GM19397 (cell line): ENCODE measurements at regions not wholly inside any gene's neighbourhood (a gene's known extent, or its start where the extent isn't known, plus 50 kb on each side); places are given as distances from the start of the nearest gene placed in this dataset.

Experiments used
- ATAC-seq: cut with Tn5 transposase; IDR thresholded peaks from one replicate; pipeline ENCODE4 v1.9.1; 2021; ENCODE audit warnings: mild to moderate bottlenecking, moderate library complexity; ENCODE audit not compliant: unreplicated experiment

DNA sequence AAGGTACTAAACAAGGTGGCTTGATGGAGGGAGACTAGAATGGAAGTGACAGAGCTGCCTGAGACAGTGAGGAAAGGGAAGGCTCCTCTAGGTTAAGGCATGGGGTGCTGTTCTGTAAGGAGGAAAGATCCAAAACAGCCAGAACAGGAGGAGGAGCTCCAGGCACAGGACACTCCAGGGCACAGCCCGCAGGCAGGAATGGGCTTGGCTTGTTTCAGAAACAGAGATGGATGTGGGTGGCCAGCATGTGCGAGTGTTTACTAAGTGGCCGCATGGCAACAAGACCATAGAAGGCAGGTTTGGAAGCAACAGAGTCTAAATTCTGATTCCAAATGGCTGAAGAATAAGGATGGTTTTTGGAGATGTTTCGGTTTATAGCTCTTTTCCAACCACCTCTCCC, 889.1 kb downstream of the AACS start:
- ATAC-seq: no peak

DNA sequence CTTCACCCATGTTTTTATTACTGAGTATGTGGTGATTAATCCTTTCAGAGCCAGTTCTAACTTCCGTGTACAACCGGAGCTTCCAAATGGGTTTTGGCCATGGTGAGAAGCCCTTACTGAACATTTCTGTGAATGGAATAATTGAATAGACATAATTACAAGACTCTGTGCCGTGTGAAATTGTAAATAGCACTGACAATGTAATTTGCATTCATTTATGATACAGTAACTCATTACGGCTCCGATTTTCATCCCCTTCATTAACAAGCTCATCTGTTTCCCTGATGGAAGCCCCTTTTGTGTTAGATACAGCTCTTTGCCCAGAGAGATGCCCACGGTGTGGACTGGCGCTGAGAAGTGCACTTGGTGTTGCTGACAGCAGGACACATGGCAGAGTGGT, 891.0 kb downstream of the AACS start:
- ATAC-seq: no peak

GRCh38 chr12:125966641-125967040, 901.4 kb downstream of the AACS start:
- ATAC-seq: no peak

GRCh38 chr12:125968413-125968812, 903.2 kb downstream of the AACS start:
- no peak for ATAC-seq

DNA sequence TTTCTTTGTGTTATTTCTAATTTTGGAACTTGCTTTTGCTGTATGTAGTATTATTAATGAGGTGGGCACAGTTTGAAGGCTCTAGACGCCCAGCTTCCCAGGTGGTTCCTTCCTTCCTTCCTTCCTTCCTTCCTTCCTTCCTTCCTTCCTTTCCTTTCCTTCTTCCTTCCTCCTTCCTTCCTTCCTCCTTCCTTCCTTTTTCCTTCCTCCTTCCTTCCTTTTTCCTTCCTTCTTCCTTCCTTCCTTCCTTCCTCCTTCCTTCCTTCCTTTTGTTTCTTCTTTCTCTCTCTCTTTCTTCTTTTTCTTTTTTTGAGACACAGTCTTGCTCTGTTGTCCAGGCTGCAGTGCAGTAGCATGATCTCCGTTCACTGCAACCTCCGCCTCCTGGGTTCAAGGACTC, 906.7 kb downstream of the AACS start:
- ATAC-seq: no peak

DNA sequence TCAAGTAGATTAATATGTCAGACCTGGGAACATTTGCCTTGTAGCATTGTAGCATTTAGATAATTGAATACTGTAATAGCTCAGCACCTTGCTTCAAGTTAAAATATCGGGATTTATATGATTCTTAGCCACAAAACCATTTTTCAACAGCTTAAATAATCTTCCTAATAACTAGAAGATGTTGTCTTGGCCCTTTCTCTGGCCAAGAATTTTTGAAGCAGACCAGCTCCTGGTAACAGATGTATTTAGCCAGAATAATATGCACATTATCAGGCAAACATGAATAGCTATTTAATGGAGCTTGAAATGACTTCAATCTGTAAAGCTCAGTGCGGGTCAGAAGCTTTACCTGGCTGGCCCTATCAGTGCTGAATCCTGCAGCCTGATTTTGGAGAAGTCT, 913.1 kb downstream of the AACS start:
- ATAC-seq: no peak

DNA sequence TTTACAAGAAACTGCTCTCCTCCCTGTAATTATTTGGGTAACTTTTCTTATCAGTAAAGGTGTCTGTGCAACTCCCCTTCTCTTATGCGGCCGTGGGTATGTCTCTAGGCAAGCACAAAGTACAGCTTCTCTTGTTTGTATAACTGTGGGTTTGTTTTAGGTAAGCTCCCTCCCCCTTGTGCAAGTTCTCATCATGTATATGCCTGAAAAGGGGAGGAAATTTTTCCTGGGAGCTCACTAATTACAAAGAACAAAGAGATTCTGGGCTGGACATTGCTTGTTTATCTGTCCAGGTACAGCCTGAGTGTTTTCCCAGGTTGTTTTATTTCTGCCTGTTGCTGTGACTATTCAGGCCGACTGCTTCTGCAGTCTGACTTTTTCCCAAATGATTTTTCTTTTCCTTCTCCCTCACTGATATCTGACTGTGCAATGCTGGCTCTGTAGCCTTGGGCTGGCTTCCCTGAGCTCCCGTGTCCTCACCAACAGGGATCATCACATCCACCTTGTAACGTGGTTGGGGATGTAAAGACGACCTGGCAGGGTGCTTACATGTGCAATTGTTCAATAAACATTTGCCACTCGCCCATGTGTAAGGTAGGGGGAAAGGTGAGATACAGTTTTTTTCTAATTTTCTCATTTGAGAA, 916.5 kb downstream of the AACS start:
- no peak for ATAC-seq

- ATAC-seq: no peak
Measured at GRCh38 chr12:125983094-125983783, 918.0 kb downstream of the AACS start.

DNA sequence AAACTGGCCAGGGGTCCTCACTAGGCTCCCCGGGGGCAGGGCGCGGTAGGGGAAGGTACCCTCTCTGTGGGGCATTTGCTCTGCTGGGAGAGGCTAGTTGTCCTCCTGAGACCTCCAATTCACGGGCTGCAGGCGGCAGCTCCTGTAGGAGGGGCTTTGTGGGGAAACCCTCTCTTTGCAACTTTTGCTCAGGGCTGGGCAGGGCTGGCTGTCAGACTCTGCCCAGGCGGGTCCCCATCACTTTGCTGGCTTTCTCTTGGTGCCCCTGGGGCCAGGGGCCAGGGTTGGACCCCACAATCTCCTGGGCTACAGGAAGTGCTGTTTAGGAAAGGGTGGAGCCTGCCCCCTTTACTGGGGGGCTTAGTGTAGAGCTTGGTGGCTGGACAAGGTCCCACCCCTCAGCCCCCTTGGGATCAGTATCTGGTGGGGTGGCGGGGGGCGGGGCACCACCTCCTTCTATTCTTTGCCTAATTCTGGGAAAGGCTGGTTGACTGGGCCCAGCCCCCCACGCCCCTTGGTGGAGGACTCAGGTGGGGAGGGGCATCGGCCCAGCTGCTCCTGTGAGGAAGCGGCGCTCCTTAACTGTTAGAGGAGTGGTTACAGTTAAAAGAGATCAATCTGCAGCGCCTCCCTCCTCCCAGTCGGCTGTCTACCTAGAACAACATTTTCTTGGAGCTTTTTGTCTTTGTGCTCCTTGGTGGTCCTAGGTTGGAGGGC, 918.7 kb downstream of the AACS start:
- ATAC-seq: no peak

GRCh38 chr12:125988545-125988944, 923.3 kb downstream of the AACS start:
- ATAC-seq: no peak

DNA sequence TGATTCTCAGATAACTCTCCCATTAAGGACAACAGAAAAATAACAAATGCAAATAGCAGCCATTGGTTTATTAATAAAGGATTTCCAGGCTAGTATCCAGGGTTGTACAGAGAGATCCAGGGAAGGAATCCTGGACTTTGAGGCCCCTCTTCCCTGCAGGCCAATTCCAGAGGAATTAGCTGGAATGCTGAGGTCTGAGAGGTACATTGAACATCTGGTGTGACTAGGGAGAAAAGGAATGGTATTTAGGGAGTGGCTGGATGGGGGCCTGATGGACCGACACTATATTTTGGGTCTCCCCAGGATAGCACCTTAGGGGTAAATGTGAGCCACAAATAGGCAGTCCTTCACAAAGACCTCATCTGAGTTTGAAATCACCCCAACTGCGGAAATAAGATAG, 924.5 kb downstream of the AACS start:
- no peak for ATAC-seq

DNA sequence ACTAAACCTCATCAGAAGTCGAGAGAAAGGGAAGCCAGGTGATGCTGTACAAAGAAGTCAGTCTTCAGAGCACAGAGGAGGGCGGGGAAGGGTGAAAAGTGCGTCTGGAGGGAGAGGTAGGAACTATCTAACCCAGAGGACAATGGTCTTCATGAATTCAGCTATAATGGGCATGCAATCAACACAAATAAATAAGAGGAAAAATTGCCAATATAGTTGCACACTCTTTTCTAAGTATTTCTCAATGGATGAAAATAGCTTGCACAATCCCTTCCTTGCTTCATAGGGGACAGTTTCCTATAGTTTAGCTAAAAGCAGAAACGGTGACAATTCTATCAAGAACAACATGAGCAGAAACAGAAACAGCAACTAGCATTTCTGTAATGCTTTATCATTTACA, 931.2 kb downstream of the AACS start:
- no peak for ATAC-seq

GRCh38 chr12:125999628-126000027, 934.4 kb downstream of the AACS start:
- no peak for ATAC-seq

DNA sequence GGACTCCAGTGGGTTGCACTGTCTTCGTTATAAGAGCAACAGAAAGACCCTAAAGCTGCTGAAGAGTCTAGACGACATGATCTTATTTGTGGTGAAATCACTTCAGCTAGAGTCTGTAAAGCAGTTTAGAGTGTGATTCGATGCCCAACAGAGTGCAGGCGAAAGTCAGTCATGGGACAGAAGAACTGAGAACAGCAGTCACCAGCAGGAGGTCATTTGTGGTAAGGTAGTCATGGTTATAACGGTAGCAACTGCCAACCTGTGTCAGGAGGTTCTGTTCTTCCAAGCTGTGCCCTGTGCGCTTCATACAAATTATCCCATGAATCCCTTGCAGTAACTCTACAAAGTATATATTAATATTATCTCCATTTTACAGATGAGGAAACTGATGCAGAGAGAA, 954.1 kb downstream of the AACS start:
- no peak for ATAC-seq

DNA sequence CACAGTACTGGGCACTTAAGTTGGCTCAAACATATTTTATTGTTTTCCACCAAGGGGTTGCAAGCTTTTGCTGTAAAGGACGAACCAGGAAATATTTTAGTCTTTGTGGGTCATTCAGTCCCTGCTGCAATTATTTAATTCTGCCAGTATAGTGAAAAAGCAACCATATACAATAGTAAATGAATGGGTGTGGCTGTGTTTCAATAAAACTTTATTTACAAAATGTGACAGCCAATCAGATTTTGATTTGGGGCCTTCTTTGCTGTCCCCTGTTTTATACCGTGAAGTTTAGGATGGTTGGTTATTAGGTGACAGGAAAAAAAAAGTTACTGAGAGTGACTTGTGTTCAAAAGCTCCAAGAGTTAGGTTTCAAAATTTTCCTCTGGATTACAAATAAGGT, 956.4 kb downstream of the AACS start:
- no peak for ATAC-seq

DNA sequence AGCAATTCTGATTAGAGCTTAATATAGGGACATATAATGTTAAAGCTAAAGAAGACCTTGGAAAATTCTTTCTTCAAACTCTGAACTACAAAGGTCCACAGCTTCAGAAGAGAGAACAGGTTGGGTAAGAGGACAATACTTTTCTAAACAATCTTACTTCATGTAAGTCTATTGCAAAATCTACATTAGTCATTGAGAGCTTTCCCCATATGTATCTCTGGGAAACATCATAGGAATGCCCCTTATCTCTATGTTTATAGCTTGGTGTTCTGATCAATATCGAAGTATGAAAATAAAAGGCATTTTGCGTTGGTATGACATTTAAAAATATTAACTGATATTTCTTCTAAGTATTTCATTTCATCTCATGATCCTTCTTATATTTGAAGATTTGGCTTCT, 962.6 kb downstream of the AACS start:
- ATAC-seq: no peak

- ATAC-seq: no peak
Measured at GRCh38 chr12:126030573-126030972, 965.3 kb downstream of the AACS start.

- ATAC-seq: no peak
Measured at GRCh38 chr12:126033751-126034150, 968.5 kb downstream of the AACS start.

DNA sequence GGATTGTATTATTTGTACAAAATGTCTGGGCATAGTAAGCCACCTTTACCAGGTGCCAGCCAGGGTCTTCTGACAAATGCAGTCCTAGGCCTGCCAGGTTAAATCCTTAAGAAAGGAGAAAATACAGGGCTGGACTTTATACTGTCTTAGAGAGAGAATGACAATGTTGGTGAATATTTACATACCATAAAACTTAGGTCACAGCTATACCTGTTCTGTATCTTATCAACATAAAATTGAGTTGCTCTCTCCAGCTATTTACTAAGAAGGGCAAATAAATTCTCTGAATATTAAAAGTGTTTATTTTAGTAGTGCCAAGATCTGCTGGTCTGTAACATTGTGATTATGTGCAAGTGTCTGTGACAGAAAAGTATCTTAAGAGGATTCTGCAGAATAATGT, 971.1 kb downstream of the AACS start:
- no peak for ATAC-seq

- ATAC-seq: no peak
Measured at GRCh38 chr12:126038434-126038833, 973.2 kb downstream of the AACS start.

DNA sequence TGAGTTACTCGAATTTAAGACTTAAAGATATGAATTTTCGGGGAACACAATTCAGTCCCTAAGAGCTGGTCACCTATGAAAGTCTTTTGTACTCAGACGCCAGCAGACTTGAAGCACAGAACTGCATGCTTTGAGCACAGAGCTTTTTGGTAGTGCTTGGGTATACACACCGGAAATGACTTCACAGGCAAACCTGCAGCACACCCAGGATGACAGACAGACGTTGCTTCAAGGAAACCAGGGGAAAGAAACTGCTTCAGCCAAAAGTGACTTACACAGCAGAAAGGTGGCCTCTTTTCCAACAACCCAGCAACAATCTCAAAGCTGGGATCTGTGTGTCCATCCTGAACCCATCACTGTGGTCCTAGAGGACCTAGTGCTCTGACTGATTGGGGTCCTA, 975.1 kb downstream of the AACS start:
- no peak for ATAC-seq

DNA sequence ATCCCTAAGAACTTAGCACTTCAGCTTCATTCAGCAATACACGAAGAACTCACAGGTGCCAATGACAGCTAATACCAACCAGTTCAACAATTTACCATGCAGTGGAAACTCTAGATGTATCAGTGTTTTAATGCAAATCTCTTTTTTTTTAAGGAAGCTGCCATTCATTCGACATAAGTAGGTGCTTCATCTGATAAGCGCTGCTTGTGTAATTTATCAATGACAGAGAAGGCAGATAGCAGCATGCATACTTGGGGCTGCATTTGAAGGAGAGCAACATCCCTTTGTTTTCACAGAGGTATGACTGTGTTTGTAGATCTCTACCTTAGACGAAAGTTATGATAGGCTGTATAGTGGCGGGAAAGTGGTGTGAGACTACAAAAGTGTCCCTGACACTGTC, 977.1 kb downstream of the AACS start:
- ATAC-seq: no peak
